Ovary (tissue), 3 donors: ENCODE measurements at regions not wholly inside any gene's neighbourhood (a gene's known extent, or its start where the extent isn't known, plus 50 kb on each side); places are given as distances from the start of the nearest gene placed in this dataset.

Source experiments
- EP300 ChIP-seq: sonication (generic); formaldehyde crosslinking; IDR thresholded peaks from one replicate; pipeline ENCODE4 v1.6.1; 2017; ENCODE audit warnings: antibody characterized with exemption
- TF ChIP-seq, protein P1 (sequence below), 3 donors: fragments of 450-650 bp in 2 of 3; fragments of 200-600 bp in 1 of 3; IDR thresholded peaks; one replicate each; pipeline versions ENCODE4 v1.5.1 to v1.8.0; 2016 to 2022; ENCODE audit warnings: antibody characterized with exemption in 3 of 3, mild to moderate bottlenecking in 1 of 3
- donor health status: DM: no; HTN: no; CAD: no.

DNA sequence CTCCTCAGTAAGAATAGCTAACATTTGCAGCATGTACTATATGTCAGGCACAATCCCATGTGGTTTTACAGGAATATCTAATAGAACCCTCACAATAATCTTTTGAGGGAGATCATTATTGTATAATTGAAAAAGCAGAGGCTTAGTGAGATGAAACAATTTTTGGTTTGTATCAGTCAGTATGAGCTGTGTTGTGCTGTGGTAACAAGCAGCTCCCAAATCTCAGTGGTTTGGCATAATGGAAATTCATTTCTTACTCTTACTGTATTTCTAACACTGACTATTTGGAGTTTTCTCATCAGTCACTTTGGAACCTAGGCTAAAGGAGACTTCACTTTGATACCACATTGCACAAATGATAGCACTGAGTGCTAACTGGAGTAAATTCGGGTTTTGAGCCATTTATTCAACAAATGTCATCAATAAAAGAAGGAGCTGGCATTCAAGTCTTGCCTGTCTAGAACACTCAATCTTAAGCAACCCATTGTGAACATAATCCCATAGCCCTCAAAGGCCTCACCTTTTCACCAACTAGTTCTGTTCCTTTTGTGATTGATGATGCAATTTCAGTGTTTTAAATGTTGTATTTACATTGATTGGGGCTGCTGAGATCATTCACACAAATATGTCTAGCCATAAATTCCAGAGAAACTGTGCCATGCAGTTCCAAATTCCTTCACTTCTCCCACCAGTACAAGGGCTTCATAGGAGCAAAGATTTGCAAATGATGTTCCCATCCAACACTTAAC, 441.0 kb downstream of the XYLT1 start:
- TF ChIP-seq, protein P1, sequence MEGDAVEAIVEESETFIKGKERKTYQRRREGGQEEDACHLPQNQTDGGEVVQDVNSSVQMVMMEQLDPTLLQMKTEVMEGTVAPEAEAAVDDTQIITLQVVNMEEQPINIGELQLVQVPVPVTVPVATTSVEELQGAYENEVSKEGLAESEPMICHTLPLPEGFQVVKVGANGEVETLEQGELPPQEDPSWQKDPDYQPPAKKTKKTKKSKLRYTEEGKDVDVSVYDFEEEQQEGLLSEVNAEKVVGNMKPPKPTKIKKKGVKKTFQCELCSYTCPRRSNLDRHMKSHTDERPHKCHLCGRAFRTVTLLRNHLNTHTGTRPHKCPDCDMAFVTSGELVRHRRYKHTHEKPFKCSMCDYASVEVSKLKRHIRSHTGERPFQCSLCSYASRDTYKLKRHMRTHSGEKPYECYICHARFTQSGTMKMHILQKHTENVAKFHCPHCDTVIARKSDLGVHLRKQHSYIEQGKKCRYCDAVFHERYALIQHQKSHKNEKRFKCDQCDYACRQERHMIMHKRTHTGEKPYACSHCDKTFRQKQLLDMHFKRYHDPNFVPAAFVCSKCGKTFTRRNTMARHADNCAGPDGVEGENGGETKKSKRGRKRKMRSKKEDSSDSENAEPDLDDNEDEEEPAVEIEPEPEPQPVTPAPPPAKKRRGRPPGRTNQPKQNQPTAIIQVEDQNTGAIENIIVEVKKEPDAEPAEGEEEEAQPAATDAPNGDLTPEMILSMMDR (IDR thresholded peaks at IDR 0.05) = no peak
- no peak for TF ChIP-seq EP300
